RWPE1 (cell line): ENCODE measurements at regions not wholly inside any gene's neighbourhood (a gene's known extent, or its start where the extent isn't known, plus 50 kb on each side); places are given as distances from the start of the nearest gene placed in this dataset.

Source experiments
- CTCF ChIA-PET: fragments of 350-600 bp; sonication (Branson Sonifier 250); formaldehyde crosslinking; extraction: SDS; loops from one replicate; lab custom pipeline; 2021; lab: Yijun Ruan, JAX
- POLR2A ChIA-PET: fragments of 400-600 bp; formaldehyde crosslinking; extraction: SDS; loops from one replicate; lab custom pipeline; 2020; ENCODE audit warnings: antibody characterized with exemption; ENCODE audit not compliant: low non-redundant PET; lab: Yijun Ruan, JAX
- DNase-seq: peaks from one replicate; pipeline ENCODE4 v3.0.0; 2012; ENCODE audit warnings: low spot score
- H3K27ac ChIP-seq: fragments of 450-650 bp; 2 replicates; pipeline ENCODE4 v1.5.1; 2017
- TF ChIP-seq, protein P1 (sequence below): fragments of 450-650 bp; conservative IDR thresholded peaks from 2 replicates; pipeline ENCODE4 v1.5.1; 2017; ENCODE audit warnings: low read depth, mild to moderate bottlenecking

DNA sequence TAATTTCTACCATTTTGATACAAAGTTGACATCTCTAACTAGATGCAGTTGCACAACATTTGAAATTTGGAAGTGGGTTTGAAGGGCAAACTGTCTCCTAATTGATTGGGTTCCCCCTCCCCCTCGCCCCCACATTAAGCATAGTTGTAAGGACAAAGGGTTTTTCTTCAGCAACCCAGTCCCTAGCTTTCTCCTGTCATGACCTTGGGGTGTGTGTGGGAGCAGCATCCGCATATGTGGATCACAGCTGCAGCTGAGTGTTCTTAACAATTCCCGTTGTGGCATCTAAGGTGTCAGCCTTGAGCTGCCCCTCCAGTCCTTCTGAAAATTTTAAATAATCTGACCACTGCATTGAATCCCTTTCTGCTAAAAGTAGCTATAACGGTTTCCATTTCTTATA lies 141.3 kb upstream of the CDH10 start:
- no peak for DNase-seq
- POLR2A ChIA-PET, result no interaction called here
- CTCF ChIA-PET, result no interaction called here
- TF ChIP-seq, protein P1, sequence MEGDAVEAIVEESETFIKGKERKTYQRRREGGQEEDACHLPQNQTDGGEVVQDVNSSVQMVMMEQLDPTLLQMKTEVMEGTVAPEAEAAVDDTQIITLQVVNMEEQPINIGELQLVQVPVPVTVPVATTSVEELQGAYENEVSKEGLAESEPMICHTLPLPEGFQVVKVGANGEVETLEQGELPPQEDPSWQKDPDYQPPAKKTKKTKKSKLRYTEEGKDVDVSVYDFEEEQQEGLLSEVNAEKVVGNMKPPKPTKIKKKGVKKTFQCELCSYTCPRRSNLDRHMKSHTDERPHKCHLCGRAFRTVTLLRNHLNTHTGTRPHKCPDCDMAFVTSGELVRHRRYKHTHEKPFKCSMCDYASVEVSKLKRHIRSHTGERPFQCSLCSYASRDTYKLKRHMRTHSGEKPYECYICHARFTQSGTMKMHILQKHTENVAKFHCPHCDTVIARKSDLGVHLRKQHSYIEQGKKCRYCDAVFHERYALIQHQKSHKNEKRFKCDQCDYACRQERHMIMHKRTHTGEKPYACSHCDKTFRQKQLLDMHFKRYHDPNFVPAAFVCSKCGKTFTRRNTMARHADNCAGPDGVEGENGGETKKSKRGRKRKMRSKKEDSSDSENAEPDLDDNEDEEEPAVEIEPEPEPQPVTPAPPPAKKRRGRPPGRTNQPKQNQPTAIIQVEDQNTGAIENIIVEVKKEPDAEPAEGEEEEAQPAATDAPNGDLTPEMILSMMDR, result no peak
- no peak overlapping the region for H3K27ac ChIP-seq

DNA sequence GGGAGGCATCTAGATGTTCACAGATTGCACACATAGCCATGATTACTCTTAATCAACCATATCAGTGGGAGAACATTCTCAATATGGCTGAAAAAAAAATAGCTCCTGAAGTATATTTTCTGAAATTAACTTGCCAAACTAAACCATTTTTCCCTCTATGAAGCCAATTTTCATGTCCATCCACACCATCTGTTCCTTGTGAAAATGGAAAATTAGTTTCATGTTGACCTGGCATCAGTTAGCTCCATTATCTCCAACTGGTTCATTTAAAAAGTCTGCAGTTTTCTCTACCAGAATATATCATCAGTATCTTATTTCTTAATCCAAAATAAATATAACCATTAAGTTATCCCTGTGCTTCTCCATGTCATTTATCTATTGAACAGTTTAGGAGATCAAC lies 138.8 kb upstream of the CDH10 start:
- ChIA-PET CTCF (interaction anchor here (0.5 kb wide), 1 partner anchor 174 kb away, joined by 3 read pairs; no protein-coding TSS in a partner anchor), POLR2A (no interaction called here)
- TF ChIP-seq, protein P1, result no peak
- H3K27ac ChIP-seq, result no peak overlapping the region
- no peak for DNase-seq

DNA sequence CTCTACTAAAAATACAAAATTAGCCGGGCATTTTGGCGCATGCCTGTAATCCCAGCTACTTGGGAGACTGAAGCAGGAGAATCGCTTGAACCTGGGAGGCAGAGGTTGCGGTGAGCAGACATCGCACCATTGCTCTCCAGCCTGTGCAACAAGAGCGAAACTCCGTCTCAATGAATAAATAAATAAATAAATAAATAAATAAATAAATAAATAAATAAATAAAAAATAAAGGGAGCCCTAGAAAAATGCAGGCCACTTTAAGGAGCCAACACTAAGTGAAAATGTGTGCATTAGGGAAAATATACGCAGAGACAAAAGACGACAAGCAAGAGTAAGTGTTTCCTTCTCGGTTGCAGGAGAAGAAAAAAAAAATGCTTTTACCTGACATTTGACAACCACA lies 132.6 kb upstream of the CDH10 start:
- ChIA-PET CTCF (no interaction called here), POLR2A (no interaction called here)
- no peak for DNase-seq
- no peak overlapping the region for H3K27ac ChIP-seq
- TF ChIP-seq, protein P1, result no peak

DNA sequence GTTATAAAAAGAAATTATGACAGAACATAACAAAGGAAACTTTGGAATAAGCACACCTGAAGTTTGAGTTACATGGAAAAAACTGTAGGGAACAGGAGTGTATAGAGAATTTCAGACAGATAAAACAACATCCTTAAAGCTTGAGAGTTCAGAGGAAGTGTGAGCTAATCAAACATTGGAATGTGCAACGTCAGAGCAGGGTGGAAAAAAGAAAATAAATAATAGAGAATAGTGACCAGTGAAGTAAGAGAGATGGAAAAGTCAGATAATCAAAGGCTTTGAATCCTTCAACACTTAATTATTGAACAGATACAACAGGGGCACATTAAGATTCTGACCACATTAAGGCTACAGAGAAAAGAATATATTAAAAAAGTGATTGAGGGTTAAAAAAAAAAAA lies 128.5 kb upstream of the CDH10 start:
- TF ChIP-seq, protein P1, result no peak
- ChIA-PET POLR2A (no interaction called here), CTCF (no interaction called here)
- no peak overlapping the region for H3K27ac ChIP-seq
- no peak for DNase-seq

DNA sequence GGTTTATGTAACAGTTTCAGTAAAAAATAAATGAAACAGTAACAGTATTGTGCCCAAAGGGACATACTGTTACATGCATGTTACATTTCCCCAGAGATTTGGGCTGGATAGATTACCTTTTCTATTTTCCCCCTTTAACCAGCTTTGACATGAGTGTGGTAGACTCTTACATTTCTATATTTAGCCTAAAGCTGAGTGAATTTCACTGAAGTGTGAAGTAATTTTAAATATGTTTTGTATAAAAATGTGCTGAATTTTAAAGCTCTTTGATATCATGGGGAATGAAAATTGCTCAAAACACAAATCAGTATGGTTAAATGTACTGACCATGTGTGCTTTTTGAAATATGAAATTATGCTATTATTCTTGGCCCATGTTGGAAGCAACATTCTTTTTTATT lies 122.3 kb upstream of the CDH10 start:
- DNase-seq, result no peak
- POLR2A ChIA-PET, result no interaction called here
- CTCF ChIA-PET, result no interaction called here

DNA sequence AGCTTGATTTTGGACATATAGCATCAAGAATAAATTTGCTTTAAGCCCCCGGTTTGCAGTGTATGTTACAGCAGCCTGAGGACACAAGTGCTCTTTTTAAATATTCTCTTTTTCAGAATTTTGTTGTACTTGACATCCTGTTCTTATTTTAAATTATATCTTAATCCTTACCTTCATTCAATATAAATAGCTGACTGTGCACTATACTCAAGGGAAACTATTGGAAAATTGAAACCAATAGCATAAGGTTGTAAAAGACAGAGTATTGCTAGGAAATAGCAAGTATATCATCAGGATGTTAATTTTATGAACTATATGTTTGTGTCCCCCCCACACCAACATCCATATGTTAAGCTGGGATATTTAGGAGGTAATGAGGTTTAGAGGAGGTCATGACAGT lies 120.4 kb upstream of the CDH10 start:
- TF ChIP-seq, protein P1, result no peak
- CTCF ChIA-PET, result no interaction called here
- no peak for DNase-seq
- POLR2A ChIA-PET, result no interaction called here
- no peak overlapping the region for H3K27ac ChIP-seq

More for the DNA sequence above, 122.3 kb upstream of the CDH10 start:
- H3K27ac ChIP-seq, result no peak overlapping the region
- TF ChIP-seq, protein P1, result no peak

DNA sequence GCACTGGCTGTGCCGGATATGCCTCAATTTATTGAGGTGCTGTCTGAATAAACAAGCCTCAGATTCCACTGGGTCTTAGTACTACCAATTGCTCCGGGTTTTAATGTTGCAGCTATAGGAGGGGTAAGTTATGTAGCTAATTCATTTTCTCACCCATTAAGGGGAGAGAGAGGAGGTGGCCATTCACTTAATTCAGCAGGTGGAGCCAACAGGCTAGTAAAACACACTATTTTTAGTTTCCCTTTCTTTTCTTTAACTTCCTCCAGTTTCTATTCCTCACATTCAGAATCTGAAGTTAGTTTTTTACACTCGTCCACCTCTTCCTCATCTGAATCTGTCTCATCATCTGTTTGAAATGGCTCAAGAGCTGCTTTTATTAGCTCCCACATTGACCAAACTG lies 105.6 kb upstream of the CDH10 start:
- H3K27ac ChIP-seq, result no peak overlapping the region
- TF ChIP-seq, protein P1, result no peak
- ChIA-PET POLR2A (no interaction called here), CTCF (no interaction called here)
- no peak for DNase-seq
